GM18907 (cell line): ENCODE measurements at regions not wholly inside any gene's neighbourhood (a gene's known extent, or its start where the extent isn't known, plus 50 kb on each side); places are given as distances from the start of the nearest gene placed in this dataset.
"Not testable (repeated sequence)": the region's sequence is repeated elsewhere in the genome, so short reads cannot be mapped to it uniquely, and the experiment has no call there.

Experiments used
- ATAC-seq: cut with Tn5 transposase; IDR thresholded peaks from one replicate; pipeline ENCODE4 v1.9.1; 2021; ENCODE audit warnings: mild to moderate bottlenecking, moderate library complexity; ENCODE audit not compliant: unreplicated experiment

- ATAC-seq: no peak
These were observed 158.4 kb upstream of the PDE1C start for GRCh38 chr7:32228601-32229000.

GRCh38 chr7:32227746-32228145, 157.5 kb upstream of the PDE1C start:
- no peak for ATAC-seq

- ATAC-seq: no peak
These were observed 154.1 kb upstream of the PDE1C start for GRCh38 chr7:32224276-32224675.

GRCh38 chr7:32223721-32224120, 153.5 kb upstream of the PDE1C start:
- ATAC-seq: no peak

- no peak for ATAC-seq
These were observed 153.0 kb upstream of the PDE1C start for GRCh38 chr7:32223071-32223650.

GRCh38 chr7:32222251-32222900, 152.2 kb upstream of the PDE1C start:
- ATAC-seq: no peak

GRCh38 chr7:32221736-32222135, 151.5 kb upstream of the PDE1C start:
- ATAC-seq: no peak

GRCh38 chr7:32221056-32221455, 150.8 kb upstream of the PDE1C start:
- no peak for ATAC-seq

- ATAC-seq: not testable (repeated sequence)
These were observed 149.6 kb upstream of the PDE1C start for GRCh38 chr7:32219831-32220230.

- ATAC-seq: no peak
These were observed 149.2 kb upstream of the PDE1C start for GRCh38 chr7:32219416-32219815.

- ATAC-seq: no peak
These were observed 148.6 kb upstream of the PDE1C start for GRCh38 chr7:32218741-32219288.

GRCh38 chr7:32218154-32218467, 147.9 kb upstream of the PDE1C start:
- ATAC-seq: no peak

GRCh38 chr7:32217341-32218153, 147.3 kb upstream of the PDE1C start:
- ATAC-seq: no peak

GRCh38 chr7:32216759-32217158, 146.6 kb upstream of the PDE1C start:
- no peak for ATAC-seq

- no peak for ATAC-seq
These were observed 145.5 kb upstream of the PDE1C start for GRCh38 chr7:32215697-32216096.

GRCh38 chr7:32214913-32215312, 144.7 kb upstream of the PDE1C start:
- ATAC-seq: no peak

- ATAC-seq: no peak
These were observed 142.1 kb upstream of the PDE1C start for GRCh38 chr7:32212321-32212720.

- no peak for ATAC-seq
These were observed 136.8 kb upstream of the PDE1C start for GRCh38 chr7:32206987-32207386.

- no peak for ATAC-seq
These were observed 136.3 kb upstream of the PDE1C start for GRCh38 chr7:32206488-32206887.

GRCh38 chr7:32205298-32205824, 135.2 kb upstream of the PDE1C start:
- not testable (repeated sequence) for ATAC-seq

GRCh38 chr7:32204361-32205018, 134.3 kb upstream of the PDE1C start:
- ATAC-seq: peak; percentile 74
